WTC11 (cell line): ENCODE measurements at regions not wholly inside any gene's neighbourhood (a gene's known extent, or its start where the extent isn't known, plus 50 kb on each side); places are given as distances from the start of the nearest gene placed in this dataset.

ENCODE experiments used
- ATF6 ChIP-seq: sonication (generic); formaldehyde crosslinking; IDR thresholded peaks from 2 replicates; pipeline ENCODE4 v1.8.1; 2023; ENCODE audit warnings: mild to moderate bottlenecking, missing genetic modification reagents
- CTCF ChIP-seq: fragments of 200-600 bp; IDR thresholded peaks from 2 replicates; pipeline ENCODE4 v1.8.0; 2022; ENCODE audit warnings: antibody characterized with exemption
- TCF7 ChIP-seq: sonication (generic); formaldehyde crosslinking; IDR thresholded peaks from 2 replicates; pipeline ENCODE4 v1.8.0; 2022; ENCODE audit warnings: mild to moderate bottlenecking, low read depth, missing genetic modification reagents, moderate library complexity

- TF ChIP-seq TCF7 (CRISPR knock-in tag): no peak
- TF ChIP-seq CTCF: no peak
- no peak for TF ChIP-seq ATF6 (CRISPR knock-in tag)
Observed at GRCh38 chr6:27810768-27811450, 101.3 kb downstream of the OR2B2 start.
